ENCODE measurements at regions not wholly inside any gene's neighbourhood (a gene's known extent, or its start where the extent isn't known, plus 50 kb on each side); places are given as distances from the start of the nearest gene placed in this dataset.

- H3K9me3 Mint-ChIP-seq: peaks cover 9 to 31% of the 10 kb centered on the region in 2 donors
- no peaks in the 10 kb centered on the region for H3K4me1 Mint-ChIP-seq (ENCODE audit: low read depth in 2 of 2)
- no peak overlapping the region for H3K4me3 Mint-ChIP-seq
- no peaks in the 10 kb centered on the region for H3K36me3 Mint-ChIP-seq (ENCODE audit: insufficient read depth)
- ATAC-seq (replicated peaks): no peak
- H3K27me3 Mint-ChIP-seq: no peaks in the 10 kb centered on the region
- no peak overlapping the region for H3K27ac Mint-ChIP-seq
- DNase-seq: no peak
These were observed 545.6 kb downstream of the CAAP1 start for GRCh38 chr9:26346942-26347477.

GRCh38 chr9:26341545-26341944, 551.1 kb downstream of the CAAP1 start:
- DNase-seq (no peak), ATAC-seq (replicated peaks) (no peak)
- no peak overlapping the region for H3K4me3 Mint-ChIP-seq
- H3K27me3 Mint-ChIP-seq: no peaks in the 10 kb centered on the region
- H3K4me1 Mint-ChIP-seq (ENCODE audit: low read depth in 2 of 2): no peaks in the 10 kb centered on the region
- H3K27ac Mint-ChIP-seq: no peak overlapping the region
- H3K36me3 Mint-ChIP-seq (ENCODE audit: insufficient read depth): no peaks in the 10 kb centered on the region
- H3K9me3 Mint-ChIP-seq: peaks cover 10 to 29% of the 10 kb centered on the region in 2 donors

- Mint-ChIP-seq H3K9me3 (peaks cover 10 to 26% of the 10 kb centered on the region in 2 donors), H3K4me3 (no peak overlapping the region), H3K27ac (no peak overlapping the region), H3K27me3 (no peaks in the 10 kb centered on the region), H3K4me1 (ENCODE audit: low read depth in 2 of 2) (no peaks in the 10 kb centered on the region), H3K36me3 (ENCODE audit: insufficient read depth) (no peaks in the 10 kb centered on the region)
- DNase-seq (no peak), ATAC-seq (replicated peaks) (no peak)
These were observed 552.8 kb downstream of the CAAP1 start for GRCh38 chr9:26339796-26340195.

GRCh38 chr9:26335116-26335515, 557.5 kb downstream of the CAAP1 start:
- no peaks in the 10 kb centered on the region for H3K36me3 Mint-ChIP-seq (ENCODE audit: insufficient read depth)
- peaks cover 6 to 9% of the 10 kb centered on the region in 2 donors for H3K9me3 Mint-ChIP-seq
- no peak for ATAC-seq (replicated peaks)
- H3K27ac Mint-ChIP-seq: no peak overlapping the region
- H3K4me1 Mint-ChIP-seq (ENCODE audit: low read depth in 2 of 2): no peaks in the 10 kb centered on the region
- DNase-seq: no peak
- H3K27me3 Mint-ChIP-seq: no peaks in the 10 kb centered on the region
- H3K4me3 Mint-ChIP-seq: no peak overlapping the region

- Mint-ChIP-seq H3K4me1 (ENCODE audit: low read depth in 2 of 2) (no peaks in the 10 kb centered on the region), H3K27ac (no peak overlapping the region), H3K9me3 (peaks cover 8 to 13% of the 10 kb centered on the region in 2 donors), H3K4me3 (no peak overlapping the region), H3K36me3 (ENCODE audit: insufficient read depth) (no peaks in the 10 kb centered on the region), H3K27me3 (no peaks in the 10 kb centered on the region)
- ATAC-seq (replicated peaks) (no peak), DNase-seq (no peak)
These were observed 557.9 kb downstream of the CAAP1 start for GRCh38 chr9:26334706-26335105.

GRCh38 chr9:26331223-26331622, 561.4 kb downstream of the CAAP1 start:
- no peaks in the 10 kb centered on the region for H3K36me3 Mint-ChIP-seq (ENCODE audit: insufficient read depth)
- H3K27me3 Mint-ChIP-seq: no peaks in the 10 kb centered on the region
- no peak for DNase-seq
- H3K9me3 Mint-ChIP-seq: peaks cover 6 to 8% of the 10 kb centered on the region in 2 donors
- H3K4me1 Mint-ChIP-seq (ENCODE audit: low read depth in 2 of 2): no peaks in the 10 kb centered on the region
- no peak overlapping the region for H3K27ac Mint-ChIP-seq
- ATAC-seq (replicated peaks): no peak
- H3K4me3 Mint-ChIP-seq: no peak overlapping the region

GRCh38 chr9:26329974-26330373, 562.6 kb downstream of the CAAP1 start:
- H3K27ac Mint-ChIP-seq: no peak overlapping the region
- no peak for DNase-seq
- no peaks in the 10 kb centered on the region for H3K27me3 Mint-ChIP-seq
- H3K9me3 Mint-ChIP-seq: peaks cover 6 to 8% of the 10 kb centered on the region in 2 donors
- H3K4me3 Mint-ChIP-seq: no peak overlapping the region
- H3K36me3 Mint-ChIP-seq (ENCODE audit: insufficient read depth): no peaks in the 10 kb centered on the region
- no peak for ATAC-seq (replicated peaks)
- H3K4me1 Mint-ChIP-seq (ENCODE audit: low read depth in 2 of 2): no peaks in the 10 kb centered on the region

GRCh38 chr9:26326563-26326962, 566.0 kb downstream of the CAAP1 start:
- Mint-ChIP-seq H3K27ac (no peak overlapping the region), H3K9me3 (peaks cover 15 to 16% of the 10 kb centered on the region in 2 donors), H3K36me3 (ENCODE audit: insufficient read depth) (no peaks in the 10 kb centered on the region), H3K27me3 (no peaks in the 10 kb centered on the region), H3K4me1 (ENCODE audit: low read depth in 2 of 2) (no peaks in the 10 kb centered on the region), H3K4me3 (no peak overlapping the region)
- ATAC-seq (replicated peaks): no peak
- no peak for DNase-seq

- DNase-seq (no peak), ATAC-seq (replicated peaks) (no peak)
- Mint-ChIP-seq H3K36me3 (ENCODE audit: insufficient read depth) (no peaks in the 10 kb centered on the region), H3K9me3 (peaks cover 13 to 15% of the 10 kb centered on the region in 2 donors), H3K27me3 (no peaks in the 10 kb centered on the region), H3K27ac (no peak overlapping the region), H3K4me1 (ENCODE audit: low read depth in 2 of 2) (no peaks in the 10 kb centered on the region), H3K4me3 (no peak overlapping the region)
These were observed 567.2 kb downstream of the CAAP1 start for GRCh38 chr9:26325444-26325829.

- H3K36me3 Mint-ChIP-seq (ENCODE audit: insufficient read depth): no peaks in the 10 kb centered on the region
- H3K4me3 Mint-ChIP-seq: no peak overlapping the region
- no peaks in the 10 kb centered on the region for H3K4me1 Mint-ChIP-seq (ENCODE audit: low read depth in 2 of 2)
- DNase-seq (no peak), ATAC-seq (replicated peaks) (no peak)
- no peak overlapping the region for H3K27ac Mint-ChIP-seq
- peaks cover 12 to 13% of the 10 kb centered on the region in 2 donors for H3K9me3 Mint-ChIP-seq
- H3K27me3 Mint-ChIP-seq: no peaks in the 10 kb centered on the region
These were observed 567.7 kb downstream of the CAAP1 start for GRCh38 chr9:26324786-26325443.

- no peak for ATAC-seq (replicated peaks)
- no peaks in the 10 kb centered on the region for H3K4me1 Mint-ChIP-seq (ENCODE audit: low read depth in 2 of 2)
- H3K27ac Mint-ChIP-seq: no peak overlapping the region
- H3K36me3 Mint-ChIP-seq (ENCODE audit: insufficient read depth): no peaks in the 10 kb centered on the region
- H3K4me3 Mint-ChIP-seq: no peak overlapping the region
- H3K9me3 Mint-ChIP-seq: peaks cover 9 to 12% of the 10 kb centered on the region in 2 donors
- H3K27me3 Mint-ChIP-seq: no peaks in the 10 kb centered on the region
- no peak for DNase-seq
These were observed 570.7 kb downstream of the CAAP1 start for GRCh38 chr9:26321935-26322334.

GRCh38 chr9:26319859-26320258, 572.7 kb downstream of the CAAP1 start:
- Mint-ChIP-seq H3K9me3 (peaks cover 9 to 12% of the 10 kb centered on the region in 2 donors), H3K27me3 (no peaks in the 10 kb centered on the region), H3K4me3 (no peak overlapping the region), H3K27ac (no peak overlapping the region), H3K4me1 (ENCODE audit: low read depth in 2 of 2) (no peaks in the 10 kb centered on the region), H3K36me3 (ENCODE audit: insufficient read depth) (no peaks in the 10 kb centered on the region)
- DNase-seq (no peak), ATAC-seq (replicated peaks) (no peak)

GRCh38 chr9:26313108-26313507, 579.5 kb downstream of the CAAP1 start:
- Mint-ChIP-seq H3K9me3 (peaks cover 1 to 20% of the 10 kb centered on the region in 2 donors), H3K27me3 (no peaks in the 10 kb centered on the region), H3K4me3 (no peak overlapping the region), H3K27ac (no peak overlapping the region), H3K36me3 (ENCODE audit: insufficient read depth) (no peaks in the 10 kb centered on the region), H3K4me1 (ENCODE audit: low read depth in 2 of 2) (no peaks in the 10 kb centered on the region)
- ATAC-seq (replicated peaks): no peak
- DNase-seq: no peak

GRCh38 chr9:26311463-26311995, 581.1 kb downstream of the CAAP1 start:
- Mint-ChIP-seq H3K4me1 (ENCODE audit: low read depth in 2 of 2) (no peaks in the 10 kb centered on the region), H3K4me3 (no peak overlapping the region), H3K9me3 (peaks cover 7 to 27% of the 10 kb centered on the region in 2 donors), H3K36me3 (ENCODE audit: insufficient read depth) (no peaks in the 10 kb centered on the region), H3K27ac (no peak overlapping the region), H3K27me3 (no peaks in the 10 kb centered on the region)
- no peak for DNase-seq
- ATAC-seq (replicated peaks): no peak

Measured in effector memory CD8-positive, alpha-beta T cell (primary cell).